MM.1S (cell line): ENCODE measurements at regions not wholly inside any gene's neighbourhood (a gene's known extent, or its start where the extent isn't known, plus 50 kb on each side); places are given as distances from the start of the nearest gene placed in this dataset.

Experiments used
- DNase-seq: peaks from one replicate; pipeline ENCODE4 v3.0.0-alpha.2; 2015
- H2AFZ ChIP-seq: fragments of 300-600 bp; sonication (generic); 2 replicates; pipeline ENCODE4 v1.6.0; 2016; ENCODE audit warnings: antibody characterized with exemption, low read length
- H3F3A ChIP-seq: fragments of 300-600 bp; sonication (generic); 2 replicates; pipeline ENCODE4 v1.6.1; 2016; ENCODE audit warnings: mild to moderate bottlenecking, antibody characterized with exemption, low read length, moderate library complexity, mixed read lengths; ENCODE audit not compliant: insufficient read depth
- H3K27ac ChIP-seq: fragments of 300-600 bp; sonication (generic); 2 replicates; pipeline ENCODE4 v1.5.1; 2016; ENCODE audit warnings: mild to moderate bottlenecking, low read length
- H3K27me3 ChIP-seq: fragments of 300-600 bp; sonication (generic); replicated peaks from 2 replicates; pipeline ENCODE4 v1.6.0; 2016; ENCODE audit warnings: low read length; ENCODE audit not compliant: insufficient read depth
- H3K36me3 ChIP-seq: fragments of 300-600 bp; sonication (generic); replicated peaks from 2 replicates; pipeline ENCODE4 v1.6.1; 2016; ENCODE audit warnings: mild to moderate bottlenecking, low read length, mixed read lengths; ENCODE audit not compliant: insufficient read depth
- H3K4me1 ChIP-seq: fragments of 300-600 bp; sonication (generic); 2 replicates; pipeline ENCODE4 v1.6.1; 2016; ENCODE audit warnings: low read length, mixed read lengths
- H3K4me2 ChIP-seq: fragments of 300-600 bp; sonication (generic); 2 replicates; pipeline ENCODE4 v1.6.0; 2016; ENCODE audit warnings: low read depth, low read length
- H3K4me3 ChIP-seq: fragments of 300-600 bp; sonication (generic); 2 replicates; pipeline ENCODE4 v1.5.1; 2016; ENCODE audit warnings: low read length, mixed read lengths
- H3K79me2 ChIP-seq: fragments of 300-600 bp; sonication (generic); 2 replicates; pipeline ENCODE4 v1.6.1; 2016; ENCODE audit warnings: mixed run types, low read length, mixed read lengths
- H3K9ac ChIP-seq: fragments of 300-600 bp; sonication (generic); 2 replicates; pipeline ENCODE4 v1.6.1; 2016; ENCODE audit warnings: low read length, mixed read lengths
- H3K9me2 ChIP-seq: fragments of 300-600 bp; sonication (generic); replicated peaks from 2 replicates; pipeline ENCODE4 v1.6.1; 2016; ENCODE audit warnings: mild to moderate bottlenecking, low read length, mixed read lengths; ENCODE audit not compliant: insufficient read depth
- H3K9me3 ChIP-seq: fragments of 300-600 bp; sonication (generic); replicated peaks from 2 replicates; pipeline ENCODE4 v1.6.1; 2016; ENCODE audit warnings: mild to moderate bottlenecking, low read length, mixed read lengths; ENCODE audit not compliant: insufficient read depth
- H4K20me1 ChIP-seq: fragments of 300-600 bp; sonication (generic); 2 replicates; pipeline ENCODE4 v1.6.1; 2016; ENCODE audit warnings: mild to moderate bottlenecking, low read length, moderate library complexity, mixed read lengths; ENCODE audit not compliant: insufficient read depth
- CTCF ChIP-seq: fragments of 300-600 bp; sonication (generic); IDR thresholded peaks from 2 replicates; pipeline ENCODE4 v1.5.1; 2016; ENCODE audit warnings: antibody characterized with exemption, low read length, mixed read lengths
- EZH2 ChIP-seq: fragments of 300-600 bp; sonication (generic); optimal IDR thresholded peaks from 2 replicates; pipeline ENCODE3; 2017; ENCODE audit warnings: low read depth, mild to moderate bottlenecking, antibody characterized with exemption, low read length, mixed read lengths
- EZH2phosphoT487 ChIP-seq: fragments of 300-600 bp; sonication (generic); IDR thresholded peaks from 2 replicates; pipeline ENCODE4 v1.6.1; 2018; ENCODE audit warnings: antibody characterized with exemption, low read length

GRCh38 chr16:54525104-54525503 is 238.5 kb upstream of the IRX3 start:
- Histone ChIP-seq H3K27me3 (no peaks in the 10 kb centered on the region), H3K9me3 (no peaks in the 10 kb centered on the region), H3K4me3 (no peak overlapping the region), H4K20me1 (no peaks in the 10 kb centered on the region), H3K9me2 (no peaks in the 10 kb centered on the region), H3K9ac (no peak overlapping the region), H3K36me3 (no peaks in the 10 kb centered on the region), H3K4me2 (no peak overlapping the region), H2AFZ (no peak overlapping the region), H3K27ac (no peak overlapping the region), H3K79me2 (no peaks in the 10 kb centered on the region), H3K4me1 (no peaks in the 10 kb centered on the region), H3F3A (no peaks in the 10 kb centered on the region)
- TF ChIP-seq EZH2phosphoT487 = no peak
- no peak for TF ChIP-seq EZH2
- no peak for TF ChIP-seq CTCF
- no peak for DNase-seq

GRCh38 chr16:54522584-54522983 is 236.0 kb upstream of the IRX3 start:
- H3F3A ChIP-seq = no peaks in the 10 kb centered on the region
- H3K4me1 ChIP-seq = no peaks in the 10 kb centered on the region
- H3K9ac ChIP-seq = no peak overlapping the region
- H4K20me1 ChIP-seq = no peaks in the 10 kb centered on the region
- H3K9me2 ChIP-seq = no peaks in the 10 kb centered on the region
- no peaks in the 10 kb centered on the region for H3K36me3 ChIP-seq
- no peaks in the 10 kb centered on the region for H3K79me2 ChIP-seq
- H3K9me3 ChIP-seq = no peaks in the 10 kb centered on the region
- no peak overlapping the region for H3K4me3 ChIP-seq
- H3K27ac ChIP-seq = no peak overlapping the region
- DNase-seq = no peak
- TF ChIP-seq EZH2phosphoT487 (no peak), CTCF (no peak), EZH2 (no peak)
- no peaks in the 10 kb centered on the region for H3K27me3 ChIP-seq
- no peak overlapping the region for H2AFZ ChIP-seq
- H3K4me2 ChIP-seq = no peak overlapping the region

GRCh38 chr16:54521327-54521726 is 234.7 kb upstream of the IRX3 start:
- Histone ChIP-seq H4K20me1 (no peaks in the 10 kb centered on the region), H2AFZ (no peak overlapping the region), H3K9ac (no peak overlapping the region), H3K9me2 (no peaks in the 10 kb centered on the region), H3K4me2 (no peak overlapping the region), H3K79me2 (no peaks in the 10 kb centered on the region), H3F3A (no peaks in the 10 kb centered on the region), H3K36me3 (no peaks in the 10 kb centered on the region), H3K27me3 (no peaks in the 10 kb centered on the region), H3K4me1 (no peaks in the 10 kb centered on the region), H3K4me3 (no peak overlapping the region), H3K27ac (no peak overlapping the region), H3K9me3 (no peaks in the 10 kb centered on the region)
- TF ChIP-seq CTCF = no peak
- no peak for TF ChIP-seq EZH2phosphoT487
- TF ChIP-seq EZH2 = no peak
- no peak for DNase-seq
